ENCODE measurements at regions not wholly inside any gene's neighbourhood (a gene's known extent, or its start where the extent isn't known, plus 50 kb on each side); places are given as distances from the start of the nearest gene placed in this dataset.

DNA sequence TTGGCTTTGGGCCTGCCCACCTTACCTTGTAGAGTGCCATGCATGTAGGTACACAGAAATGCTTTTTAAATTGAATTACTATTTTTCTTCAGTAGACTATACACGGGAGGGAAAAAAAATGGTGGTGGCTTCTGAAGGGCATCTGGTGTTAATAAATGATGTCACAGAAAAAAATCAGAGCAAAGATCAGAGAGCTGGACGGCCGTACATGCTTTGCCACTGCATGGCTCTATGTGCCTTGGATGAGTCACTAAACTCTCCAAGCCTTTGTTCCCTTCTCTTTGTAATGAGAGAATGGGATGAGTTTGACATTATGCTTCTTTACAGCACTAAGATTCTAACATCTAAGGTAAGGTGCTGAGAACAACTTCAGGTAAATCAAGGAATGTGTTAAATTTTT lies 376.4 kb upstream of the DDHD1 start:
- TF ChIP-seq POLR2A (IDR thresholded peaks at IDR 0.05; ENCODE audit: low read depth, low read length) (no peak), SPI1 (IDR thresholded peaks at IDR 0.05; ENCODE audit: low read depth, low read length) (no peak), POLR2AphosphoS5 (IDR thresholded peaks at IDR 0.05; ENCODE audit: low read depth, low read length) (no peak), TAF1 (IDR thresholded peaks at IDR 0.05; ENCODE audit: low read depth, low read length) (no peak), POU2F2 (IDR thresholded peaks at IDR 0.05; ENCODE audit: low read depth, low read length) (no peak)
